GM12878 (cell line): ENCODE measurements at regions not wholly inside any gene's neighbourhood (a gene's known extent, or its start where the extent isn't known, plus 50 kb on each side); places are given as distances from the start of the nearest gene placed in this dataset.

Experiments
- ATAC-seq: fragments of 200-7000 bp; cut with Tn5 transposase; 3 replicates; pipeline ENCODE4 v1.9.1; 2020; ENCODE audit warnings: mild to moderate bottlenecking, moderate library complexity
- BruUV-seq: library from RNA; stranded (reverse); fragments of 400-500 nt; replicated peaks from 2 replicates; lab custom pipeline; 2021; lab: Mats Ljungman, UMichigan
- CTCF ChIA-PET: fragments of 300-600 bp; sonication (Branson Sonifier 250); formaldehyde crosslinking; extraction: SDS; loops from one replicate; lab custom pipeline; 2021; ENCODE audit warnings: inconsistent platforms; lab: Yijun Ruan, JAX
- POLR2A ChIA-PET: fragments of 350-600 bp; formaldehyde crosslinking; extraction: SDS; loops from one replicate; lab custom pipeline; 2021; ENCODE audit warnings: inconsistent platforms; lab: Charles Lee
- RAD21 ChIA-PET: fragments of 300-600 bp; sonication (Branson Sonifier 250); formaldehyde crosslinking; loops from one replicate; lab custom pipeline; 2023; ENCODE audit warnings: antibody characterized with exemption; ENCODE audit not compliant: unreplicated experiment; lab: Charles Lee
- SMC1A ChIA-PET: fragments of 300-600 bp; sonication (Branson Sonifier 250); formaldehyde crosslinking; loops from one replicate; lab custom pipeline; 2023; ENCODE audit not compliant: unreplicated experiment, uncharacterized antibody; lab: Charles Lee
- DNase-seq: peaks from one replicate; pipeline ENCODE4 v3.0.0-alpha.2; 2011; ENCODE audit warnings: low read depth, low spot score
- FAIRE-seq: peaks from 3 replicates; lab custom pipeline; 2011; peaks lifted over from hg19 to GRCh38; lab: Jason Lieb, UNC
- H2AFZ ChIP-seq: 2 replicates; pipeline ENCODE4 v1.6.0; 2011; ENCODE audit warnings: low read depth, low read length, control low read depth; ENCODE audit not compliant: control insufficient read depth
- H3K27ac ChIP-seq: 2 replicates; pipeline ENCODE4 v1.5.1; 2011; ENCODE audit warnings: control low read depth; ENCODE audit not compliant: control insufficient read depth, insufficient read depth
- H3K27me3 ChIP-seq, 2 experiments: replicated peaks in 1 of 2; 2 replicates each; pipeline versions ENCODE4 v1.6.0 to v1.6.1; 2011; ENCODE audit warnings: low read length in 1 of 2; ENCODE audit not compliant: control insufficient read depth in 2 of 2, insufficient read depth in 2 of 2
- H3K36me3 ChIP-seq, 2 experiments: 2 replicates each; pipeline ENCODE4 v1.5.1; 2011; ENCODE audit warnings: low read length in 1 of 2; ENCODE audit not compliant: control insufficient read depth in 2 of 2, insufficient read depth in 2 of 2
- H3K4me1 ChIP-seq: 2 replicates; pipeline ENCODE4 v1.6.1; 2011; ENCODE audit warnings: mild to moderate bottlenecking, low read length, moderate library complexity, mixed read lengths; ENCODE audit not compliant: control insufficient read depth, insufficient read depth
- H3K4me2 ChIP-seq: 2 replicates; pipeline ENCODE4 v1.6.0; 2011; ENCODE audit warnings: control low read depth; ENCODE audit not compliant: control insufficient read depth, insufficient read depth
- H3K4me3 ChIP-seq: fragments of 200-600 bp; sonication (generic); 2 replicates; pipeline ENCODE4 v1.5.1; 2016
- H3K79me2 ChIP-seq: 2 replicates; pipeline ENCODE4 v1.6.0; 2011; ENCODE audit warnings: low read length; ENCODE audit not compliant: control insufficient read depth, insufficient read depth
- H3K9ac ChIP-seq: 2 replicates; pipeline ENCODE4 v1.8.0; 2011; ENCODE audit warnings: low read length, control low read depth, mixed read lengths; ENCODE audit not compliant: control insufficient read depth, insufficient read depth
- H3K9me3 ChIP-seq: replicated peaks from 3 replicates; pipeline ENCODE4 v1.5.1; 2011; ENCODE audit warnings: mild to moderate bottlenecking, low read length; ENCODE audit not compliant: control insufficient read depth, insufficient read depth
- H4K20me1 ChIP-seq: 2 replicates; pipeline ENCODE4 v1.6.0; 2011; ENCODE audit not compliant: control insufficient read depth, insufficient read depth
- CBX3 ChIP-seq: fragments of 200-600 bp; sonication (generic); IDR thresholded peaks from 2 replicates; pipeline ENCODE4 v1.6.1; 2016; ENCODE audit warnings: low read depth, borderline replicate concordance
- CREB1 ChIP-seq: IDR thresholded peaks from 2 replicates; pipeline ENCODE4 v1.6.1; 2012; ENCODE audit warnings: low read depth, mild to moderate bottlenecking, inconsistent platforms
- JUNB ChIP-seq: IDR thresholded peaks from 2 replicates; pipeline ENCODE4 v1.6.1; 2016; ENCODE audit warnings: antibody characterized with exemption, mild to moderate bottlenecking
- LARP7 ChIP-seq: fragments of 450-650 bp; IDR thresholded peaks from 2 replicates; pipeline ENCODE4 v1.6.1; 2017; ENCODE audit warnings: mild to moderate bottlenecking
- MTA3 ChIP-seq: IDR thresholded peaks from 2 replicates; pipeline ENCODE4 v1.6.1; 2012; ENCODE audit warnings: low read length, inconsistent platforms, borderline replicate concordance
- NR2F1 ChIP-seq: fragments of 450-650 bp; conservative IDR thresholded peaks from 2 replicates; pipeline ENCODE4 v1.6.1; 2017; ENCODE audit warnings: mild to moderate bottlenecking
- STAT3 ChIP-seq: IDR thresholded peaks from 2 replicates; pipeline ENCODE4 v1.6.1; 2011; ENCODE audit warnings: low read depth, low read length, improper control_type of control experiment
- ZNF207 ChIP-seq: fragments of 450-650 bp; IDR thresholded peaks from 2 replicates; pipeline ENCODE4 v1.6.1; 2014; ENCODE audit warnings: antibody characterized with exemption, mild to moderate bottlenecking, borderline replicate concordance
- WGBS: methylation state at CpG from one replicate; pipeline ENCODE4 v1.1.6; 2016; ENCODE audit warnings: low lambda C conversion rate; ENCODE audit not compliant: insufficient replicate concordance, insufficient coverage; ENCODE audit errors: missing lambda C conversion rate; 5-methylcytosine and 5-hydroxymethylcytosine counted together
- in situ Hi-C: fragments of 300-500 bp; cut with MboI; formaldehyde crosslinking; loops from 9 replicates; pipeline ENCODE4 v1.14.3; 2018; ENCODE audit warnings: mixed read lengths
- intact Hi-C: fragments of 100-400 bp; cut with micrococcal nuclease; formaldehyde crosslinking; loops from one replicate; pipeline ENCODE4 v1.14.2; 2022; ENCODE audit not compliant: unreplicated experiment

DNA sequence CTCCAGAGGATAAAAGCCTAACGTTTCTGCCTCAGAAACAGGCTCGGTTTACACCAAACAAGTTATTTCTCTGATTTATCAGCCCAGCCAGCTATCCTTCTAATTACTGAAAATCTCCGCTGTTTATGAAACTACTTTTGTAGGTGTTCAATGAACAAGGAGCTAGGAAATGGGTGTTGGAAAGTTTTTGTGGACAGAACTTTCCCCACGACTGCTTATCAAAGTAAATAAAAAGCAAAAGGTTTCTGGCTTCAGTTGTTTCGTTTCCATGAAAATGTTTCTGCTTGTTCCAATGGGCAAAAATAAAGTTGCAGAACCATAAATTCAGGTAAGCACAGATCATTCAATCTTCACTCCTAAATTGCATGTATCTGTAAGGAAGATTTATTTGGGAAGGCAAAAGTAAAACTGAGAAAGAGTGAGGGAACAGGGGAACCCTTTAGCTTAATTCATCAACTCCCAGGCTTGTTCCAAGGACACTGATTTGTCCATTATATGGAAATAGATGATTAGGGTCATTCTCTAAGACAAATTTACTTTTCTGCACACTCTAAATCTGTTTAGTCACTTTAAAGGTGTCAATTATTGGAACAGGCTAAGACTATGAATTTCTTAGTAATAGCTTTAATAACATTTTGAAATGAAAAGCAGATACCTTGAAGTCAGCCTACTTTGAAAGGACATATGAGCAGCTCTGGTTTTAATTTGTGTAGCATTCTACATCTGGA, 175.9 kb upstream of the CDKN3 start:
- in situ Hi-C loops = no loop called here
- RAD21 ChIA-PET = no interaction called here
- Histone ChIP-seq H4K20me1 (no peaks in the 10 kb centered on the region), H3K4me2 (no peak overlapping the region), H3K79me2 (no peaks in the 10 kb centered on the region)
- DNase-seq = no peak
- TF ChIP-seq JUNB (no peak), ZNF207 (no peak), CBX3 (no peak), MTA3 (no peak), STAT3 (no peak), CREB1 (no peak)
- TF ChIP-seq, all 136 proteins: peak for 0
- Histone ChIP-seq H2AFZ (no peak overlapping the region), H3K9ac (no peak overlapping the region), H3K27me3 (peaks cover 1 to 25% of the 10 kb centered on the region in 2 experiments; a peak in 3 of 4 replicates), H3K27ac (no peak overlapping the region), H3K4me1 (no peaks in the 10 kb centered on the region), H3K4me3 (no peak overlapping the region), H3K36me3 (no peaks in the 10 kb centered on the region), H3K9me3 (no peaks in the 10 kb centered on the region)
- CTCF ChIA-PET = interaction anchor here (1.3 kb wide), 1 partner anchor 13 kb away, joined by 3 read pairs; no protein-coding TSS in a partner anchor
- no TSS peak for BruUV-seq
- intact Hi-C loops = no loop called here
- SMC1A ChIA-PET = interaction anchor here (0.7 to 1.5 kb wide), 2 partner anchors 42 to 47 kb away, joined by 3 to 4 read pairs; no protein-coding TSS in a partner anchor
- no peak for ATAC-seq
- 16% methylated on average over 5 of the region's 5 CpGs for WGBS
- no peak for FAIRE-seq
- POLR2A ChIA-PET = no interaction called here

GRCh38 chr14:54221432-54221803, 175.4 kb upstream of the CDKN3 start:
- H3K36me3 ChIP-seq = no peaks in the 10 kb centered on the region
- TF ChIP-seq LARP7 (no peak), NR2F1 (peak; percentile 70)
- H3K9me3 ChIP-seq = no peaks in the 10 kb centered on the region
- no peaks in the 10 kb centered on the region for H3K79me2 ChIP-seq
- DNase-seq (no peak), FAIRE-seq (no peak), ATAC-seq (peak; percentile 48; the same call in 2 of the 3 replicates)
- no TSS peak for BruUV-seq
- no peak overlapping the region for H3K9ac ChIP-seq
- peaks cover 1 to 25% of the 10 kb centered on the region in 2 experiments; a peak in 3 of 4 replicates for H3K27me3 ChIP-seq
- intact Hi-C loops = no loop called here
- no peaks in the 10 kb centered on the region for H3K4me1 ChIP-seq
- H4K20me1 ChIP-seq = no peaks in the 10 kb centered on the region
- 0% methylated on average over 3 of the region's 3 CpGs for WGBS
- POLR2A ChIA-PET = no interaction called here
- SMC1A ChIA-PET = interaction anchor here (1.0 to 1.5 kb wide), 2 partner anchors 14 to 46 kb away, joined by 3 to 4 read pairs; no protein-coding TSS in a partner anchor
- no peak overlapping the region for H2AFZ ChIP-seq
- RAD21 ChIA-PET = no interaction called here
- H3K4me2 ChIP-seq = no peak overlapping the region
- CTCF ChIA-PET = interaction anchor here (1.3 kb wide), 1 partner anchor 14 kb away, joined by 3 read pairs; no protein-coding TSS in a partner anchor
- in situ Hi-C loops = no loop called here
- H3K4me3 ChIP-seq = no peak overlapping the region
- H3K27ac ChIP-seq = no peak overlapping the region
